Right ventricle myocardium inferior (tissue), 1 donor: ENCODE measurements at regions not wholly inside any gene's neighbourhood (a gene's known extent, or its start where the extent isn't known, plus 50 kb on each side); places are given as distances from the start of the nearest gene placed in this dataset.
"Not testable (repeated sequence)": the region's sequence is repeated elsewhere in the genome, so short reads cannot be mapped to it uniquely, and the experiment has no call there.

ENCODE experiments used
- ATAC-seq: fragments of 200-7000 bp; cut with Tn5 transposase; one replicate; pipeline ENCODE4 v1.9.1; 2020; ENCODE audit warnings: mild to moderate bottlenecking, moderate library complexity
- DNase-seq: peaks from one replicate; pipeline ENCODE4 v3.0.0; 2021; ENCODE audit errors: missing footprints
- intact Hi-C: fragments of 100-400 bp; cut with DNase I; formaldehyde crosslinking; loops from one replicate; pipeline ENCODE4 v1.11.0; 2022
- donor health status: DM: no; HTN: yes; CAD: no; lungs with severe emphysema.

DNA sequence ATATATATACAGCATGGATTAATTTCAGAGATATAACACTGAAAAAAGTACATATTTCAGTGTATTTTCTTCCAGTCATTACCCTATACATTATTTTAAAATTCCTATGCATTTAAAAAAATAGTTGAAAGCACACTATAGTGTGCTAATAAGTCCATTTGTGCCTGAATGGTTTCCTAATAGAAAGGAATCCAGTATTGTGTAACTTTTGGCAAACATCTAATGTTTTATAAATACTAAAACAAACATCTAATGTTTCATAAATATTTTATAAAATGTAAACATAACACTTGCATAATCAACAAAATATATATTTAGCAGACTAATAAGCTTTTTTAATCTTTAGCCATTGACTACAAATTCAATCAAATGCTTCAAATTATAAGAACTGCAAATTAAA, 126.6 kb upstream of the FIBIN start:
- intact Hi-C loops = loop anchor here (10.0 kb wide), 2 partner anchors 78 to 128 kb away; partner anchors contain the start of gene FIBIN
- ATAC-seq = no peak
- no peak for DNase-seq

DNA sequence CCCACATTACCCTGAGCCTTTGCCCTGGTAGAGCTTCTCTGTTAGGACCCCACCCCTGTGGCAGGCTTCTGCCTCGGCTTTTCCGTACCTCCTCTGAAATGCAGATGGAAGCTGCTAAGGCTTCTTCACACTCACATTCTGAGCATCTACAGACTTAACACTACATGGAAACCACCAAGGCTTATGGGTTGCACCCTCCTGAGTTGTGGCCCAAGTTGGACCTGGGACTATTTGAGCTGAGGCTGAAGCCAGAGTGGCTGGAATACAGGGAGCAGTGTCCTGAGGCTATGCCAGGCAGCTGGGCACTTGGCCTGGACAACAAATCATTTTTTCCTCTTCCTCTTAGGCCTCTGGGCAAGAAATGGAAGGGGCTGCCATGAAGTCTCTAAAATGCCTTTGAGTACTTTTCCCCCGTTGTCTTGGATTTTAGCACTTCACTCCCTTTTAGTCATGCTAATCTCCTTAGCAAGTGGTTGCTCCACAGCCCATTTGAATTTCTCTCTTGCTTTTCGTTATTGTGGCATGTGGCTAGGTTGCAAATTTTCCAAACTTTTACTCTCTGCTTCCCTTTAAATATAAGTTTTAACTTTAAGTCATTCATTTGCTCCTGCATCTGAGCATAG, 114.8 kb upstream of the FIBIN start:
- ATAC-seq = no peak
- DNase-seq = no peak
- intact Hi-C loops = no loop called here

DNA sequence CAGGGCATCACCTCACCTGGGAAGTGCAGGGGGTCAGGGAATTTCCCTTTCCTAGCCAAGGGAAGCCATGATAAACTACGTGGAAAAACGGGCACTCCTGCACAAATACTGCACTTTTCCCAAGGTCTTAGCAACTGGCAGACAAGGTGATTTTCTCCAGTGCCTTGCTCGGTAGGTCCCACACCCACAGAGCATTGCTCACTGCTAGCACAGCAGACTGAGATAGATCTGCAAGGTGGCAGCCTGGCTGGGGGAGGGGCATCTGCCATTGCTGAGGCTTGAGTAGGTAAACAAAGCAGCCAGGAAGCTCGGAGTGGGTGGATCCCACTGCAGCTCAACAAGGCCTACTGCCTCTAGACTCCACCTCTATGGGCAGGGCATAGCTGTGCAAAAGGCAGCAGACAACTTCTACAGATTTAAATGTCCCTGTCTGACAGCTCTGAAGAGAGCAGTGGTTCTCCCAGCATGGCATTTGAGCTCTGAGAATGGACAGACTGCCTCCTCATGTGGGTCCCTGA, 111.5 kb upstream of the FIBIN start:
- DNase-seq, intact Hi-C loops, ATAC-seq: not testable (repeated sequence)

DNA sequence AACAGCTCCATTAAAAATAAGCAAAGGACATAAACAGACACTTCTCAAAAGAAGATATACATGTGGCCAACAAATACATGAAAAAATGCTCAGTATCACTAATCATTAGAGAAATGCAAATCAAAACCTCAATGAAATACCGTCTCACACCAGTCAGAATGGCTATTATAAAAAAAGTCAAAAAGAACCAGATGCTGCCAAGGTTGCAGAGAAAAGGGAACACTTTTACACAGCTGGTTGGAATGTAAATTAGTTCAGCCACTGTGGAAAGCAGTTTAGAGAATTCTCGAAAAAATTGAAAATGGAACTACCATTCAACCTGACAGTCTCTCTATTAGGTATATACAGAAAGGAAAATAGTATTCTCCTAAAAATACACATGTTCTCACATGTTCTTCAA, 102.4 kb upstream of the FIBIN start:
- intact Hi-C loops = no loop called here
- ATAC-seq (no peak), DNase-seq (no peak)

DNA sequence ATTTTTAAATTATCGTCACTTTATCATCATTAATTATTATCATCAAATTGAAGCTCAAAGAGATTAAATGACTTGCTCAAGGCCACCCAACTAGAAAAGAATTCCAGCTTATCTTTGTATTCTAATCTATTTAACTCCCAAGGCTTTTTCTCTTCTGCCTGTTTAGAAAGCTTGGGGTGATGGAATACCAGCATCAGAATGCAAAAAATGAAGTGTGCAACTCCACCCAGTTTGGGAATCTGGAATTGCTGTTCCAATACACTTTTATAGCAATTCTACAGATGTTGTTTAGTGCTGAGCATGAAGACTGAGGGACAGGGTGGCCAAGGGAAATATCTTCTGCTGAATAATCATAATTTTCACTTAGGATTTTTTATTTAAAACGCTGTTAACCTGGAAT, 97.2 kb upstream of the FIBIN start:
- no peak for DNase-seq
- intact Hi-C loops = no loop called here
- no peak for ATAC-seq

DNA sequence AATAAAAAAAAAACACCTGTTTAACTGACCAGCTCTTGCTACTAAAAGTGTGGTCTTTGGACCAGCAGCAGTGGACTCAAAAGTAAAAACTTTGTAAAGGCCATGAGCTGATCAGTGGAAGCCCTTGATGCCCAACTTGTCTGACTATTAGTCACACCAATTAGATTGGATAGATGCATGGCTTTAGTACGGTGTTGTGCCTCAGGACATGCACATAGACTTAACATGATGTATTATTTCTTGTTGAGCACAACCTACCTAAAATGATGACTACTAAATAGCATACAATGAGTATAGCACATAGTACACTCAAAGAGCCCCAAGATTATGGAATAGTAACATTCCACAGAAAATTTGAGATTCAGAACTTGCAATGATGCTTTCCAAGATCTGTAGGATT, 95.1 kb upstream of the FIBIN start:
- intact Hi-C loops = no loop called here
- ATAC-seq (no peak), DNase-seq (no peak)

DNA sequence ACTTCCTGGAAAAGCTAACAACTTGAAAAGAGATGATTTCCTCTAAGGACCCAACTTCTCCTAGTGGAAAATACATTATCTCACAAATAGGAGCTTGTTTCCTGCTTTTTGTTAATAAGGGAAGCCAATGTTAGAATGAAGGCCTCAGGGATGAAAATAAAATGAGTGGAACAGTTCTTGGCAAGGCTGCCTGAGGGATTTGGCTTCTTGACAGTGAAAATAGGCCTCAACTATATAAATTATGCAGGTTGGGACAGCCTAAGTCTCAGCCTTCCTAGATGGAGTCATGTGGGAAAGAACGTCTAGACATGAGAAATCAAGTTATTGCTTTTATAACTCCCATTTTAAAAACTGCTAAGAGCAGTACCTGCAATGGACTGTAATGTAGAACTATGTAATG, 92.8 kb upstream of the FIBIN start:
- DNase-seq (no peak), ATAC-seq (no peak)
- intact Hi-C loops = no loop called here

DNA sequence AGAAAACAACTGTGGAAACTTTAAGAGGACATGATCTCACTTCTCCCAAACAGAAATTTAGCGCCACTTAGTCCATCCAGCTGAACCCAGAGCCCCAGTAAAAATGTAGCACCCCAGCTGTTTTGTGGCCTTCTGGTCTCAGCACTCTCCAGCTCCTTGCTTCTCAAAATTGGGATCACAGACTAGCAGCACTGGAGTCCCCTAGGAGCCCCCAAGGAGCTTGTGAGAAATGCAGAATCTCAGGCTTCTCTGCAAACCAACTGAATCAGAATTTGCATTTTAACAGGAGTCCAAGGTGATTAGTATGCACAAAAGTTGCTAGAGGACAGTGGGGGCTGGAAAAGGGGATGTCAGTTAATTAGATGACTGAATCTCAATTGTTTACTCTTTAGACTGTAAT, 89.8 kb upstream of the FIBIN start:
- ATAC-seq = no peak
- DNase-seq = no peak
- intact Hi-C loops = no loop called here

DNA sequence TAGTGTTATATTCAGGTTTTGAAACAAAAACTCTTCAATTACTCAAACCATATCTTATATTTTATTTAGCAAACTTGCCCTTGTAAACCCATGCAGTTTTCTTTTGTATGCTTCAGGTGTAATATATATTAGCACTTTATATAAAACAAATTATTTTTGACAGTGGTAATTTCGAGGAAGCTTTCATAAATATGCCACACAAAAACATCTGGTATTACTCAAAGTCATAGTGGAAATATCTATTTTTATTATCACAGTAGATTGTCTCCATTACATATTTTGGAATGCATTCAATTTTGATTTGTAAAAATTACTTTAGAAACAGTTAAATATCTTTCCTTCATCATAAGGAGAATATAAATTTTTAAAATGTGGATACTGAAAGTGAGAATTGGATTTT, 89.1 kb upstream of the FIBIN start:
- intact Hi-C loops = no loop called here
- DNase-seq (no peak), ATAC-seq (no peak)

DNA sequence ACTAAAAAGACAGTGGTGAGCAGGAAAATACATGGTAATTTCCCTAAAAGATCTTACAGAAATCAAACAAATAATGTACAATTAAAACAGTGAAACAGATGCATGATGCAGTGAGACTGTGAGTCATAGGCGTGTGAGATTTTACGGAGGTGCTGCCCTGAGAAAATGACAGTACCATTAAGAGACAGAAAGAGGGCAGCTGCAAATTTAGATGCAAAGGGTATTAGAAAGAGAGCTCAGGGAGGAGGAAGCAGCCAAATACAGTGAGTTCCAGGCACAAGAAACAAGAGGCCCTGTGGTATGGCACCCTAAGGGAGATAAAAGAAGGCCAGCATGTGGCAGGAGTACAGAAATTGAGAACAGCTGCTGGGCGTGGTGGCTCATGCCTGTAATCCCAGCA, 88.5 kb upstream of the FIBIN start:
- ATAC-seq (no peak), DNase-seq (no peak)
- intact Hi-C loops = no loop called here

DNA sequence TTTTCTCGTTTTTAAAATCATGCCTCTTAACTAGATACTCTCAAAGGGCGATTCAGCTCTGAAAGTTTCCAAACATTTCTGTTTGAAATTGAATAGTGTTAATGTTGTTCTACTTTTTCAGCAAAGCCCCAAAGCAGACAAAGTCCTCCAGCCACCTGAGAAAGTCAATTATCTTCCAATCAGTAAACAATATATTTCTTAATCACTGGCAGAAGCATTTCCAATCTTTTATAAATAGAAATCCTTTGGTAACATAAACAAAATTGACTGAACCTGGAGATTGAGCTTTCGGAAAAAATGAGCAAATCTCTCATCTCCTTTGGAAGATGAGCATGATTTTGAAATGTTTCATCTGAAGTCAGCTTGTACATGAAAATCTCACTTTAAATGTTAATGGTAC, 84.4 kb upstream of the FIBIN start:
- intact Hi-C loops = no loop called here
- no peak for ATAC-seq

DNA sequence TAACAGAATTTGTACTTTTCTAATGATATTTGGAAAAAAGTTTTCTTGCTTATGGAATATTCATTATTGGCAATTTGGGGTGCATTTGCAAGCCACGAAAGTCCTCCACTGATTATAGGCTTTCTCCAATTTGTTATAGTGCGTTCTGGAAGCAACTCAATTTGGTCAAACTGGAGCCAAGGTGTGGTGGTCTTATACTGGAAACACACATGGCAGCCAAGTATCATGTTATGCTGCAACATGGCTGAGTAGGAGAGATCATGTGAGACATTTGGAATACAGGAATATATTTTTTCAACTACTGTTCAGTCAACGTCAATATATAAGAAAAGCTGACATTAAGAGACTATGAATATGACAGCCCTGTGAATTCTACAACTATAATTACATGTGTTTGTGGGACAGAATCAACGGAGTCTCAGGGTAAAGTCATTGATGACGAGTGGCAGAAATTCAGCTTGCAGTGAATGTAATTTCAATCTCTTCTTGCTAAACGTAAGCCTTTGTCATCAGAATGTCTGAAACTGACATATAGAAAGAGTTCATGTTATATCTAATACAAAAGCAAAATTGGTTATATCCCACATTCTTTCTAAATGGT, 83.8 kb upstream of the FIBIN start:
- intact Hi-C loops = no loop called here
- no peak for DNase-seq
- ATAC-seq = no peak

More for the DNA sequence above, 84.4 kb upstream of the FIBIN start:
- DNase-seq = no peak

DNA sequence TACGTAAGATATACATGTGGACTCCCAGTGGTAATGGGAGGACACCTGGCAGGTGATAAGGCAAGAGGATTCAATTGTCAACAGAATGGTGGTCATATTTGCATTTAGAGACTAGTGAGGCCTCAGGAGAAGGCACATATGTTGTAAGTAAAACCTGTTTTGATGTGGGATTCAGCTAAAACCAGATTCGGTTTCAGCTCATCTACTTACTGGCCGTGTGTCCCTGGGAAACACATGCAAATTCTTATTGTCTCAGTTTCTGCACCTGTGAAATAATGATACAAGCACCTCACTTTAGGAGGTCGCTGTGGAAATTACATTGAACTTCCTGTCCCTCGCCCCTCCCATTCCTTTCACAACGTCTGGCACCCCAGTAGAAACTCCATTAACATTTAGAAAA, 78.9 kb upstream of the FIBIN start:
- intact Hi-C loops = no loop called here
- DNase-seq (no peak), ATAC-seq (no peak)

DNA sequence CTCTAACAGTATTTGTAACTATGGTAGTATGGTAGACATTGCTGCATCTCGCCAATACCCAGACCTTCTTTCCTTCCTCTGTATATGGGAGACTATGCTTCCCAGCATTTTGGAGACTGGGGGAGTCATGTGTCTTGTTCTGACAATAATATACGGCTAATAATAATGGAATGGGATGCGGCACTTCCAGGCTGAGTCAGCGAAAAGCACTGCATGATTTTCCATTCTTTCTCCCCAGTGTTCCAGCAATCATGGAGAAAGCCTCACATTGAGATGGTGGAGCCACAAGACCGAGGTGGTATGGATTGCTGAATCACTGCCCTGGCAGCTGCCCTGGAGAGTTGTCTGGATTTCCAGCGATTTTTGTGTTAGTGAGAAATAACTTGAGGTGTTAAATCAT, 77.1 kb upstream of the FIBIN start:
- ATAC-seq (no peak), DNase-seq (no peak)
- intact Hi-C loops = no loop called here

DNA sequence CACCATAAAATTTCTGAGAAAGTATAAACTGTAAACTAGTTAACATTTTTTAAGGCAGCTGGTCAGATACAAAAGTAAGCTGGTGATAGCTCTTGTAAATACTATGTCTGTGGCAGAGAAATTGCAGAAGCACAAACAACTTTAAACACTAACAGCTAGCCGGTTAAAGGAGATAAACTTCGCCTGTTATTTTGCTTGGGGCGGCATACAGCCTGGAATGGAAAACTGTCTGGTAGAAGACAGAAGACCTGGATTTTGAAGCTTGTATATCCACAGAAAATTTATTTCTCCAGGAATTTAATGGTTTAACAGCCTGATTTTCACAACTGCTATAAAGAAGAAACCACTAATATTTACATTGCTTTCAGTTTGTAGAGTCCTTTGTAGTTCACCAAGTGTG, 65.3 kb upstream of the FIBIN start:
- ATAC-seq = no peak
- no peak for DNase-seq
- intact Hi-C loops = no loop called here

DNA sequence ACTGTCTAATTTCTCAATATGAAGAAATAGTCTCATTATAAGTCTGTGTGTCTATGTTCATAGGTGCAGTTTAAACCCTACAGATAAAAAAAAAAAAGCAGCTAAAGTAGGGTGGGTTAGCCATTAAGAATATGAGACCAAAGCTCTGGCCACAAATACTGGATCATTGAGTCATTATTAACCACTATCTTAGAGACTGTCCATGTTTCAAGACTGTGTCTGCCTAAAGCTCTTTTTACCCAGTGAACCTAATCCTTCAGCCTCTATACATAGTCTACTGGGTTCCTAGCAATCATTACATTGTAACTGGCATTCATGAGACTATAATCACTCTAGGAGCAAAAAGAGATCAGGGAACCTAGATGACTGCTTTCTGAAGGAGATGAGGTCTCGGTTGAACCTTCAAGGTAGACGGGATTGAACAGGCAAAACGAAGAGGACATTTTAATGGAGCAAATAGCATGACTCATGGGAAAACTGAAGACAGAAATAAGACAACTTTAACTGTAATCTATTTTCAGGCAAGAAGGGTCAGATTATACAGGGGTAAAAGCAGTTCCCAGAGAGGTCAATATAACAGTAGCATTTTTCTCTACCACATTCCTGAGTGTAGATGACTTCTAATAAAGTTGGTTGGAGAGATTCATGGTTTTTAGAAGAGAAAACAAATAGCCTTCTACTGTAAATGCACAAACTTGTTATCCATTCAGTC, 64.0 kb upstream of the FIBIN start:
- ATAC-seq = no peak
- intact Hi-C loops = no loop called here
- no peak for DNase-seq

DNA sequence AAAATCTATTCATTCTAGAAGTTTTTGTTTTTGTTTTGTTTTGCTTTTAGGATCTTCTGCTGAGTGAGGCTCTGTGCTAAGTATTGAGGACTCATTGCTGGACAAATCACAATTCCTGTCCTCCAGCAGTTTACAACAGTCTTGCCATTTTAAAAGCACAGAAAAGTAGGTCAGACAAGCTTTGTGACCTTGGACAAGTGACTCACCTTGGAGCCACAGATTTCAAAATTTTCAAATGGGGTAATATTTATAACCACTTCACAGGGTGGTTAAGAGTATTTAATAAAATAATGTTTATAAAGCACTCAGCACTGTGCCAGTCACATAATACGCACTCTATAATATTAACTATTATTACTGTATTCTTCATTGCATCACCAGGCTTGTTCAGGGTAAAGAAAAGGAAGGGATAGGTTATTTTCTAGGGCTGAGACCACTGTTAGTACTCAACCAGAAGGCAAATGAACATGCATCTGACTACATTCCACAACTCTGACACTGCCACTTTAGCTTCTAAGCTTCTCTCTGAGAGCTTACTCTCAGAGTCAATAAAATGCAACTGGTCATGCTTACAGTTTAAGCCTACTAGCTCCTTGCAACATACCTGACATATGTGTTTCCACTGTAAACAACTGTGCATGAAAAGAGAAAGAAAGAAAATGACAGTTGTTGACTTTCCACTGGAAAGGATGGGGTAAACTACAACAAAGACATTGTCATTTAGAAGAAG, 63.2 kb upstream of the FIBIN start:
- ATAC-seq = no peak
- no peak for DNase-seq
- intact Hi-C loops = no loop called here

DNA sequence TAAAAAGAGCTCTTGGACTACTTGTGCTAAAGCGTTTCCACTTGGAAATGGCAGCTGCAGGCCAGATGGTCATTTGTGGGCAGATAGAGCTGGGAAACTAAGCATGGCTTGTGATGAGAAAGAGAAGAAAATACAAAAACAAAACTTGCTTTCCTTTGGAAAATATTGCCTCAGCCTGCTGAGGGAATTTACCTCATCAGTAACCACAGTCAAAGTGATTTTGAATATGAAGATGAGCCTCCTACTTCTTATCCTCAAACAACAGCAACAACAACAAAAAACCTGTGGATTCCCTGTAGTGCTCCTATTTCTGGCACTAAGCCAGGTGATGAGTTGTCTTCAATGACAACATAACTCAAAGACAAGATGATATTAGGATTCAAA, 62.7 kb upstream of the FIBIN start:
- intact Hi-C loops = no loop called here
- ATAC-seq = no peak
- DNase-seq = no peak

DNA sequence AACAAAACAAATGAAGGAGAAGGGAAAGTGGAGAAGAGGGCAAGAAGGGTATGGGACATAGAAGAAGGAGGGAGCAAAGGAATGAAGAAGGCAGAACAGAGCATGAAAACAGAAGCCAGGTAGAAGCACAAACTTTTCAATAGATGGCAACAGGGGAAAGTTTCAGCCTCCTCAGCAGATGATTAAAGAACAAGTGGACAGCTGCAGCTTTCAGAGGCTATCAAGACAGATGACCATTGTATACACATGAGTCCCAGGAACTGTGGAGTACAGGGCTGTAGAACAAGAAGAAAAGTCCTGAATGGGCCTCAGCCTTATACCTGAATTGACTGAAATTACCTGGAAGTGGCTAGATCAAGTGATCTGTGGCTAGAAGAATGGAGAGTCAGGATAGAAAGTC, 62.0 kb upstream of the FIBIN start:
- no peak for DNase-seq
- ATAC-seq = no peak
- intact Hi-C loops = no loop called here

DNA sequence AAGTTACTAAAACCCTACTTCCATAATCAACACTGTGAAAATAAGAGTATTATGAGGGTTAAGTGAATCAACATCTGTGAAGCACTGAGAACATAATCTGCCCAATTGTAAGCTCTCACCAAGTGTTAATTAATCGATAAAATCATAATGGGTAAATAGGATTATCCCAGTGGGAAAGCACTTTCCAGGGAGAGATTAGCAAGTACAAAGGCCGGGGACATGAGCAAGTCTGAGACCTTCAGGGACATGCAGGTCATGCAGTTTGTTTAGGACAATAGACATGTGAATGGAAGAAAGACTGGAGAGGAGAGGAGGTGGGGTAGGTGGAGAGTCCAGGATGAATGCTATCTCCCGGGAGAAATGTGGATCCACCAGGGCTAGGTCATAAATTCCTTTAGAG, 57.8 kb upstream of the FIBIN start:
- no peak for DNase-seq
- no peak for ATAC-seq
- intact Hi-C loops = no loop called here
